Esophagus squamous epithelium (tissue), 4 donors: ENCODE measurements at regions not wholly inside any gene's neighbourhood (a gene's known extent, or its start where the extent isn't known, plus 50 kb on each side); places are given as distances from the start of the nearest gene placed in this dataset.

Source experiments
- POLR2A ChIP-seq, 4 donors: fragments of 450-650 bp; IDR thresholded peaks; one replicate each; pipeline ENCODE4 v1.6.1; 2017; ENCODE audit warnings: antibody characterized with exemption in 4 of 4, mild to moderate bottlenecking in 4 of 4, moderate library complexity in 3 of 4
- TF ChIP-seq, protein P1 (sequence below), 6 experiments: fragments of 450-650 bp in 4 of 6; fragments of 200-600 bp in 2 of 6; sonication (generic) in 2 of 6; IDR thresholded peaks; one replicate each; pipeline ENCODE4 v1.5.1; 2016 to 2019; ENCODE audit warnings: antibody characterized with exemption in 6 of 6, mild to moderate bottlenecking in 4 of 6, moderate library complexity in 4 of 6

DNA sequence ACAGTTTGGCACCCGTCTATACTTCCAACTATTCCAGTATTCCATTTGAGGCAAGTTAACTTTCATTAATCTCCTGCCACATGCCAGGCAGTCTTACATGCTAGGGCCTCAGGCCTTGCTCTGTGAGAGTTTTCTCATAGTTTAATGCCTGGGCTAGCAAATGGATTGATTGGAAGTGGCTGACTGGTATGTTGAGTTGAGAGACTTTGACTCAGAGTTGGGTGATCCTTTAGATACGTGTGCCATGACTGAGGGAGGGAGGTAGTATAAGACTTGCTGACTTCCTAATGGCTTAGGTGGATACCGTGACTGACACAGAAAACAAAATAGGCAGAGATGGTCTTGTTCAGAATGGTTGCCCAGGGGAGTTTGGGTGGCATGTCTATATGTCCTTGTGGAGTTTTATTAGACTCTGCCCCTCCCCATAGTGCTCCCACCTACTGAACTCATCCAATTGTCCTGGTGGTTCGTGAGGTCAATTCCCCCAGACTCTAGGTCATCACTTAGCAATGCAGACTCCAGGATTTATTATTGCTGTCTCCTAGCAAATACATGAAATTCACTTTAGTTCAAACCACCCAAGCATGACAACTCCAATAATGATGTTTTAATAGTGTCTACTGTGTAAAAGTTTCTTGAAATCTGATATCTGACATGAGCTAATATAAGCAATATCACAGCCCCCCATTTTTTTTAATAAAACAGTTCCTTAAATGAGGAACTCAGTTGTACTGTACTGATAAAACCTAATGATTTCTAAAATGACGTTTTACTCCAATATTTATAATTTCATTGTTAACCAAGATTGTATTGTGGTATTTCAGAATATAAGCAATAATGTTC, 413.9 kb upstream of the MDFIC2 start:
- TF ChIP-seq, protein P1, sequence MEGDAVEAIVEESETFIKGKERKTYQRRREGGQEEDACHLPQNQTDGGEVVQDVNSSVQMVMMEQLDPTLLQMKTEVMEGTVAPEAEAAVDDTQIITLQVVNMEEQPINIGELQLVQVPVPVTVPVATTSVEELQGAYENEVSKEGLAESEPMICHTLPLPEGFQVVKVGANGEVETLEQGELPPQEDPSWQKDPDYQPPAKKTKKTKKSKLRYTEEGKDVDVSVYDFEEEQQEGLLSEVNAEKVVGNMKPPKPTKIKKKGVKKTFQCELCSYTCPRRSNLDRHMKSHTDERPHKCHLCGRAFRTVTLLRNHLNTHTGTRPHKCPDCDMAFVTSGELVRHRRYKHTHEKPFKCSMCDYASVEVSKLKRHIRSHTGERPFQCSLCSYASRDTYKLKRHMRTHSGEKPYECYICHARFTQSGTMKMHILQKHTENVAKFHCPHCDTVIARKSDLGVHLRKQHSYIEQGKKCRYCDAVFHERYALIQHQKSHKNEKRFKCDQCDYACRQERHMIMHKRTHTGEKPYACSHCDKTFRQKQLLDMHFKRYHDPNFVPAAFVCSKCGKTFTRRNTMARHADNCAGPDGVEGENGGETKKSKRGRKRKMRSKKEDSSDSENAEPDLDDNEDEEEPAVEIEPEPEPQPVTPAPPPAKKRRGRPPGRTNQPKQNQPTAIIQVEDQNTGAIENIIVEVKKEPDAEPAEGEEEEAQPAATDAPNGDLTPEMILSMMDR (IDR thresholded peaks at IDR 0.05) = no peak
- no peak for TF ChIP-seq POLR2A (IDR thresholded peaks at IDR 0.05)
